ENCODE measurements at regions not wholly inside any gene's neighbourhood (a gene's known extent, or its start where the extent isn't known, plus 50 kb on each side); places are given as distances from the start of the nearest gene placed in this dataset.
A peak's percentile ranks its signal among the peaks of the same experiment; 100 is the strongest.

DNA sequence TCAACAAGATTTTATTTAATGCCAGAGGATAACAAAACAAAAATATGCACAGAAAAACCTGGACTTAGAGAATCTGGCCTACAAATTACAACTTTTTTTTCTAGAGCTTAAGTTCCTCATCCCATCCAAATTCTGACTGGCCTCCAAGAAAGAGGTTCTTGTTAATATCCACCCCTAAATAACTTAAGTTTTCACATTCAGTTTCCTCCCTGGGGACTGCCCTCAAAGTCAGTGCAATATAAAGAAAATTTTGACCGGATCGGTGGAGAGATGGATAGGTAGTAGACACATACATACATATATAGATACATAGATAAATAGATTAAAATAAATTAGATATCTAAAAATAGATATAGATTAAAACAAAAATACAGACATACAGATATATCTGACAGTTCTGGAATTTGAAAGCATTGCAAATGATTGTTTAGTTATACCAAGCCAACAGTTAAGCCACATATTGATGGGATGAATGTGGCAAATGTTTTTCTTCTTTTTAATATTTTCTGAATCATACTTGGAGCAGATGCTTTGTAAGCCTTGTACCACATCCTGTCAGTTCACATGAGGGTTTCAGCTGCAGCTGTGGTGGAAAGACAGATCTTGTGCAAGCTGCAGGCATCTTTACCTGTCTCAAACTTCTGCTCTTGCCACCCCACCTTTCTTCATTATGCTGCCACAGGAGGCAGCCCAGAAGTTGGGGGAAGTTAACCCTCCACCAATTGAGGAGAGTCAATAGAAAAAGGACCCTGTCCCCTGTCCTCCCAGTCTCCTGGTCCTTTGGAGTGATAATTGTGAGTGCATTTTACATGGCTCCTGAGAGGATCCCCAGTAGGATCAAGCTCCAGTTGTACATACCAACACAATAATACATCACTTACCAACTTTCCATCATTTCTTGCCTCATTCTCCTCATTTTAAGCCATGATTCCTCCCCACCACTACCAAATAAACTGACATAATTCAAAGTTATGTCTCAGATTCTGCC, 58.5 kb upstream of the PRDM8 start:
- TF ChIP-seq CTCF (IDR thresholded peaks at IDR 0.05) (no peak), ZFX (IDR thresholded peaks at IDR 0.05; ENCODE audit: borderline replicate concordance) (no peak)

GRCh38 chr4:80137631-80138030, 59.7 kb upstream of the PRDM8 start:
- H3K27ac ChIP-seq: no peak overlapping the region
- TF ChIP-seq ZFX (IDR thresholded peaks at IDR 0.05; ENCODE audit: borderline replicate concordance) (no peak), CTCF (IDR thresholded peaks at IDR 0.05) (no peak)

More for the DNA sequence above, 58.5 kb upstream of the PRDM8 start:
- no peak overlapping the region for H3K27ac ChIP-seq

DNA sequence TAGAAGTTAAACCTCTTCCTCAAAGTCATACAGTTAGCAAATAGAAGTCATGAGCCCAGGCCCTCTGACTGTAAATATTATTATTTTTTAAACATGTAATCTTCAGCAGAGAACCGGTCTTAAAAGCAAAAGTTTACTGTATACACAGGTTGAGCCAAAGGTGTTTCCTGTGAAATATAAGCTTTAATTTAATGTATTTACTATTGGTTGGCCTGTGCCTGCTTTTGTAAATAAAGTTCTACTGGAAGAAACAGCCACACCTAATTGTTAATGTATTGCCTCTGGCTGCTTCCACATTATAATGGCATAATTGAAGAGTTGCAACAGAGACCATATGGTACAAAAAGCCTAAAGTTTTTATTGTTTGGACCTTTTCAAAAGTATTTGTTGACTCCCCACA, 61.0 kb upstream of the PRDM8 start:
- H3K27ac ChIP-seq: peak overlapping the region; percentile 45
- TF ChIP-seq ZFX (IDR thresholded peaks at IDR 0.05; ENCODE audit: borderline replicate concordance) (no peak), CTCF (IDR thresholded peaks at IDR 0.05) (no peak)

- no peak for TF ChIP-seq CTCF (IDR thresholded peaks at IDR 0.05)
- no peak for TF ChIP-seq ZFX (IDR thresholded peaks at IDR 0.05; ENCODE audit: borderline replicate concordance)
- H3K27ac ChIP-seq: peak overlapping the region; percentile 45
Measured at GRCh38 chr4:80135702-80136058, 61.6 kb upstream of the PRDM8 start.

DNA sequence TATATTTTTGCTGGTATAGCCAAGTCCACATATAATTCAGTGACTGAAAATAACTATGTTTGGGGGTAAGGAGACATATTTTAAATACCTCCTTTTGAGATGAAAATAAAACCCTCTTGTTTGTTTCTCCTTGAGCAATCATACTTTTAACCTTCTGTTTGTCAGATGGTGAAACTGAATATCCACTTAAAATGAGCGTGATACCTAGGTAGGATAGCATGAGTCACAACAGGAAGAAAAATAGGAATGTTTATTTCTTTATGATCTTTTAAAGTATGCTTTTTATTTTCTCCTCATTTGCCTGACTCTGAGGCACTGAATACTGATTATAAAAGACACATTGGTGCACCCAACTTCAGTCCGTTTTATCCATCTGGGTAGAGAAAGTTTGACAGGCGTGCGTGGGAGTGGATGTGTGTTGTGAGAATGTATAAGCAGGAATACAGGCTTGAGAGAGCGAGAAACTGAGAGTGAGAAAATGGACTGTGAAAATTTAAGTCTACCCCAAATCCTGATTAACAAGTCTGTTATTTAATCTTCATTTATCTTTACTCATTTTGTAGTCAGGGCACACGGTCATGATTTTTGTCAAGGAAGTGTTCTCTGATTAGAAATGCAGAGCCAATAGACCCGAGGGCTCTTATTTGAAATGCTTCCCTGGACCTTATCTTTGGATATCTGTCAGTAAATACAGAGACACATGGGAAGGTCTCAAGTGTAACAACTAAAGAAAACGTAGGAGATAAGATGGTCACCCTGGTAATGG, 62.1 kb upstream of the ANTXR2 start:
- TF ChIP-seq CTCF (IDR thresholded peaks at IDR 0.05) (no peak), ZFX (IDR thresholded peaks at IDR 0.05; ENCODE audit: borderline replicate concordance) (no peak)
- H3K27ac ChIP-seq: peak overlapping the region; percentile 45

DNA sequence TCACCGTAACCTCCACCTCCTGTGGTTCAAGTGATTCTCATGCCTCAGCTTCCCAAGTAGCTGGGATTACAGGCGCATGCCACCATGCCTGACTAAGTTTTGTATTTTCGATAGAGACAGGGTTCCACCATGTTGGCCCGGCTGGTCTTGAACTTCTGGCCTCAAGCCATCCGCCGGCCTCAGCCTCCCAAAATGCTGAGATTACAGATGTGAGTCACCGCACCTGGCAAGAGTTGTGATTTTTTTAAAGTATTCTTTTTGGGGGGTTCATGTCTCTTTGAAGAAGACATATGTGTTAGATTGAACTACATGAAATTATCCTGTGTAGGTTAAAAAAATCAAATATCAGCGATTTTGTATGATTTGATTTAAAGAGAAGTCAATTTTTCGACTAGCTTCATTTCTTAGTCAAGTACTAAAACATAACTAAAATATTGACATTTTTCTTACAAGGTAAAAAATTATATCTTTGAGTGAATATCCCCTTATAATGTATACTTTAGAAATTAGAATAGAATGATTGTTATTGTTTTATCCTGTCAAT, 60.3 kb upstream of the ANTXR2 start:
- no peak overlapping the region for H3K27ac ChIP-seq
- TF ChIP-seq ZFX (IDR thresholded peaks at IDR 0.05; ENCODE audit: borderline replicate concordance) (no peak), CTCF (IDR thresholded peaks at IDR 0.05) (no peak)
